ENCODE measurements at regions not wholly inside any gene's neighbourhood (a gene's known extent, or its start where the extent isn't known, plus 50 kb on each side); places are given as distances from the start of the nearest gene placed in this dataset.
"Not testable (repeated sequence)": the region's sequence is repeated elsewhere in the genome, so short reads cannot be mapped to it uniquely, and the experiment has no call there.

GRCh38 chr5:166625210-166625865 lies 1666.1 kb upstream of the WWC1 start:
- H3K9ac ChIP-seq (ENCODE audit: low read length) = no peak overlapping the region
- H3K27me3 ChIP-seq (ENCODE audit: insufficient read depth, low read length) = no peaks in the 10 kb centered on the region
- no peaks in the 10 kb centered on the region for H3K4me1 ChIP-seq (ENCODE audit: insufficient read depth, low read length, severe bottlenecking)
- H4K20me1 ChIP-seq (ENCODE audit: insufficient read depth, low read length) = no peaks in the 10 kb centered on the region
- H3K9me3 ChIP-seq (ENCODE audit: low read length) = no peaks in the 10 kb centered on the region
- no peaks in the 10 kb centered on the region for H3K36me3 ChIP-seq (ENCODE audit: insufficient read depth, low read length)
- no peak overlapping the region for H2AFZ ChIP-seq (ENCODE audit: low read length)
- H3K4me2 ChIP-seq (ENCODE audit: low read length) = no peak overlapping the region
- no peaks in the 10 kb centered on the region for H3K79me2 ChIP-seq (ENCODE audit: insufficient read depth, low read length)
- H3F3A ChIP-seq (ENCODE audit: insufficient read depth, low read length) = no peaks in the 10 kb centered on the region
- no peak for TF ChIP-seq CTCF (IDR thresholded peaks at IDR 0.05; ENCODE audit: low read length)
- TF ChIP-seq EZH2 (IDR thresholded peaks at IDR 0.05; ENCODE audit: borderline replicate concordance, low read length) = no peak
- no peak overlapping the region for H3K27ac ChIP-seq (ENCODE audit: low read depth, low read length, poor library complexity, severe bottlenecking)
- H3K9me2 ChIP-seq (ENCODE audit: low read depth, low read length) = no peaks in the 10 kb centered on the region
- H3K4me3 ChIP-seq (ENCODE audit: low read depth, low read length, poor library complexity, severe bottlenecking) = no peak overlapping the region

- H3K27me3 ChIP-seq (ENCODE audit: insufficient read depth, low read length) = no peaks in the 10 kb centered on the region
- no peaks in the 10 kb centered on the region for H3K4me1 ChIP-seq (ENCODE audit: insufficient read depth, low read length, severe bottlenecking)
- no peak overlapping the region for H3K9ac ChIP-seq (ENCODE audit: low read length)
- H3K9me2 ChIP-seq (ENCODE audit: low read depth, low read length) = no peaks in the 10 kb centered on the region
- no peak overlapping the region for H3K4me2 ChIP-seq (ENCODE audit: low read length)
- H3K79me2 ChIP-seq (ENCODE audit: insufficient read depth, low read length) = no peaks in the 10 kb centered on the region
- TF ChIP-seq CTCF (IDR thresholded peaks at IDR 0.05; ENCODE audit: low read length) (no peak), EZH2 (IDR thresholded peaks at IDR 0.05; ENCODE audit: borderline replicate concordance, low read length) (no peak)
- no peaks in the 10 kb centered on the region for H3F3A ChIP-seq (ENCODE audit: insufficient read depth, low read length)
- H3K36me3 ChIP-seq (ENCODE audit: insufficient read depth, low read length) = no peaks in the 10 kb centered on the region
- no peaks in the 10 kb centered on the region for H3K9me3 ChIP-seq (ENCODE audit: low read length)
- no peaks in the 10 kb centered on the region for H4K20me1 ChIP-seq (ENCODE audit: insufficient read depth, low read length)
- H3K4me3 ChIP-seq (ENCODE audit: low read depth, low read length, poor library complexity, severe bottlenecking) = no peak overlapping the region
- H2AFZ ChIP-seq (ENCODE audit: low read length) = no peak overlapping the region
- H3K27ac ChIP-seq (ENCODE audit: low read depth, low read length, poor library complexity, severe bottlenecking) = no peak overlapping the region
These were observed 1654.2 kb upstream of the WWC1 start for GRCh38 chr5:166637295-166637694.

GRCh38 chr5:166639151-166639550 lies 1652.3 kb upstream of the WWC1 start:
- Histone ChIP-seq H3K27me3 (ENCODE audit: insufficient read depth, low read length) (no peaks in the 10 kb centered on the region), H3K79me2 (ENCODE audit: insufficient read depth, low read length) (no peaks in the 10 kb centered on the region)

GRCh38 chr5:166640136-166640535 lies 1651.3 kb upstream of the WWC1 start:
- not testable (repeated sequence) for H3K79me2 ChIP-seq (ENCODE audit: insufficient read depth, low read length); H3K4me1 ChIP-seq (ENCODE audit: insufficient read depth, low read length, severe bottlenecking); H3K36me3 ChIP-seq (ENCODE audit: insufficient read depth, low read length); H3F3A ChIP-seq (ENCODE audit: insufficient read depth, low read length); H2AFZ ChIP-seq (ENCODE audit: low read length); H4K20me1 ChIP-seq (ENCODE audit: insufficient read depth, low read length); H3K27ac ChIP-seq (ENCODE audit: low read depth, low read length, poor library complexity, severe bottlenecking); H3K4me3 ChIP-seq (ENCODE audit: low read depth, low read length, poor library complexity, severe bottlenecking); H3K4me2 ChIP-seq (ENCODE audit: low read length); H3K9me3 ChIP-seq (ENCODE audit: low read length); H3K9ac ChIP-seq (ENCODE audit: low read length); H3K27me3 ChIP-seq (ENCODE audit: insufficient read depth, low read length); H3K9me2 ChIP-seq (ENCODE audit: low read depth, low read length)

More at GRCh38 chr5:166639151-166639550, 1652.3 kb upstream of the WWC1 start:
- H2AFZ ChIP-seq (ENCODE audit: low read length) = no peak overlapping the region
- H4K20me1 ChIP-seq (ENCODE audit: insufficient read depth, low read length) = no peaks in the 10 kb centered on the region
- no peaks in the 10 kb centered on the region for H3K9me2 ChIP-seq (ENCODE audit: low read depth, low read length)
- no peak overlapping the region for H3K4me3 ChIP-seq (ENCODE audit: low read depth, low read length, poor library complexity, severe bottlenecking)
- no peak overlapping the region for H3K9ac ChIP-seq (ENCODE audit: low read length)
- TF ChIP-seq EZH2 (IDR thresholded peaks at IDR 0.05; ENCODE audit: borderline replicate concordance, low read length) = no peak
- TF ChIP-seq CTCF (IDR thresholded peaks at IDR 0.05; ENCODE audit: low read length) = no peak
- no peaks in the 10 kb centered on the region for H3K9me3 ChIP-seq (ENCODE audit: low read length)
- no peaks in the 10 kb centered on the region for H3K36me3 ChIP-seq (ENCODE audit: insufficient read depth, low read length)
- H3K4me1 ChIP-seq (ENCODE audit: insufficient read depth, low read length, severe bottlenecking) = no peaks in the 10 kb centered on the region
- H3K27ac ChIP-seq (ENCODE audit: low read depth, low read length, poor library complexity, severe bottlenecking) = no peak overlapping the region
- H3K4me2 ChIP-seq (ENCODE audit: low read length) = no peak overlapping the region
- H3F3A ChIP-seq (ENCODE audit: insufficient read depth, low read length) = no peaks in the 10 kb centered on the region
